Neural progenitor cell (in vitro differentiated cells): ENCODE measurements at regions not wholly inside any gene's neighbourhood (a gene's known extent, or its start where the extent isn't known, plus 50 kb on each side); places are given as distances from the start of the nearest gene placed in this dataset.

Source experiments
- DNase-seq: peaks from one replicate; pipeline ENCODE4 v3.0.0-alpha.2; 2016; ENCODE audit warnings: low spot score
- H2AFZ ChIP-seq: fragments of 200-600 bp; sonication (generic); replicated peaks from 2 replicates; pipeline ENCODE4 v1.6.1; 2016; ENCODE audit warnings: antibody characterized with exemption
- H3F3A ChIP-seq: fragments of 200-600 bp; sonication (generic); 2 replicates; pipeline ENCODE4 v1.6.1; 2016; ENCODE audit warnings: antibody characterized with exemption, low read depth
- H3K27ac ChIP-seq: fragments of 200-600 bp; sonication (generic); 2 replicates; pipeline ENCODE4 v1.5.1; 2016; ENCODE audit warnings: mild to moderate bottlenecking
- H3K27me3 ChIP-seq: fragments of 200-600 bp; sonication (generic); 2 replicates; pipeline ENCODE4 v1.6.1; 2016; ENCODE audit warnings: mild to moderate bottlenecking, moderate library complexity
- H3K36me3 ChIP-seq: fragments of 200-600 bp; sonication (generic); 2 replicates; pipeline ENCODE4 v1.5.1; 2016
- H3K4me1 ChIP-seq: fragments of 200-600 bp; sonication (generic); 2 replicates; pipeline ENCODE4 v1.6.1; 2016; ENCODE audit warnings: mixed run types
- H3K4me2 ChIP-seq: fragments of 200-600 bp; sonication (generic); 2 replicates; pipeline ENCODE4 v1.6.1; 2016
- H3K4me3 ChIP-seq: fragments of 200-600 bp; sonication (generic); 2 replicates; pipeline ENCODE4 v1.5.1; 2016
- H3K79me2 ChIP-seq: fragments of 200-600 bp; sonication (generic); 2 replicates; pipeline ENCODE4 v1.6.1; 2016; ENCODE audit warnings: low read depth
- H3K9ac ChIP-seq: fragments of 200-600 bp; sonication (generic); 2 replicates; pipeline ENCODE4 v1.6.1; 2016
- H3K9me3 ChIP-seq: fragments of 200-600 bp; sonication (generic); 2 replicates; pipeline ENCODE4 v1.5.1; 2016; ENCODE audit warnings: low read depth
- H4K20me1 ChIP-seq: fragments of 200-600 bp; sonication (generic); 2 replicates; pipeline ENCODE4 v1.6.1; 2016; ENCODE audit warnings: low read depth
- H3K27ac Mint-ChIP-seq: 3 replicates; pipeline ENCODE4 v1.8.0; 2021; ENCODE audit warnings: mixed read lengths
- H3K27me3 Mint-ChIP-seq: 2 replicates; pipeline ENCODE4 v1.8.0; 2022; ENCODE audit warnings: low read depth, mild to moderate bottlenecking, inconsistent platforms, moderate library complexity, mixed read lengths; ENCODE audit not compliant: insufficient read depth
- H3K36me3 Mint-ChIP-seq: 3 replicates; pipeline ENCODE4 v1.8.0; 2021; ENCODE audit warnings: mixed read lengths
- H3K4me1 Mint-ChIP-seq: 3 replicates; pipeline ENCODE4 v1.8.0; 2021; ENCODE audit warnings: mixed read lengths
- H3K4me3 Mint-ChIP-seq: 3 replicates; pipeline ENCODE4 v1.8.0; 2021; ENCODE audit warnings: mild to moderate bottlenecking, moderate library complexity, mixed read lengths
- H3K9me3 Mint-ChIP-seq: 3 replicates; pipeline ENCODE4 v1.8.0; 2020; ENCODE audit warnings: mixed read lengths
- EZH2 ChIP-seq: fragments of 200-600 bp; sonication (generic); IDR thresholded peaks from 2 replicates; pipeline ENCODE4 v1.6.1; 2017; ENCODE audit warnings: antibody characterized with exemption, mild to moderate bottlenecking, moderate library complexity
- EZH2phosphoT487 ChIP-seq: fragments of 200-600 bp; sonication (generic); IDR thresholded peaks from 2 replicates; pipeline ENCODE4 v1.6.1; 2017; ENCODE audit warnings: antibody characterized with exemption
- TF ChIP-seq, protein P1 (sequence below): fragments of 200-600 bp; sonication (generic); IDR thresholded peaks from 2 replicates; pipeline ENCODE4 v1.5.1; 2017; ENCODE audit warnings: antibody characterized with exemption, mild to moderate bottlenecking

DNA sequence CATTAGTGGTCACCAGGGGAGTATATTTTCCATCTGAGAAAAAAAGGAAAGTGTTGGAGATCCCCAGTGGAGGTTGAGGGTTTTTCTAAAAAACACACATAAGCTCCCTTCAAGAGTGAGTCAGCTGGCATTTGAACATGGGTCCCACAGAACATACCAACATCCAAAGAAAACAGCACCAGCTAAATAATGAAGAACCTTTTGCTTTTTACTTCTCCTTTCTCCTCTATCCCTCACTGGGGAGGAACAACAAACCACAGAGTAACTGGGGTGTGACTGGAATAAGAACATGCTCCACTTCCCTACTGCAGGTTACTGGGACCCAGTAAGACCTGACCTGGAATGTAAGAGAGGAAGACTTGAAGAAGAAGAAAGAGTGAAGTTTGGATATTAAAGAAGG, 56.5 kb upstream of the RAPH1 start:
- H3K27me3 Mint-ChIP-seq, result peaks cover under 1% of the 10 kb centered on the region
- no peaks in the 10 kb centered on the region for H3K9me3 ChIP-seq
- no peaks in the 10 kb centered on the region for H3K36me3 ChIP-seq
- no peak for TF ChIP-seq EZH2
- TF ChIP-seq, protein P1, sequence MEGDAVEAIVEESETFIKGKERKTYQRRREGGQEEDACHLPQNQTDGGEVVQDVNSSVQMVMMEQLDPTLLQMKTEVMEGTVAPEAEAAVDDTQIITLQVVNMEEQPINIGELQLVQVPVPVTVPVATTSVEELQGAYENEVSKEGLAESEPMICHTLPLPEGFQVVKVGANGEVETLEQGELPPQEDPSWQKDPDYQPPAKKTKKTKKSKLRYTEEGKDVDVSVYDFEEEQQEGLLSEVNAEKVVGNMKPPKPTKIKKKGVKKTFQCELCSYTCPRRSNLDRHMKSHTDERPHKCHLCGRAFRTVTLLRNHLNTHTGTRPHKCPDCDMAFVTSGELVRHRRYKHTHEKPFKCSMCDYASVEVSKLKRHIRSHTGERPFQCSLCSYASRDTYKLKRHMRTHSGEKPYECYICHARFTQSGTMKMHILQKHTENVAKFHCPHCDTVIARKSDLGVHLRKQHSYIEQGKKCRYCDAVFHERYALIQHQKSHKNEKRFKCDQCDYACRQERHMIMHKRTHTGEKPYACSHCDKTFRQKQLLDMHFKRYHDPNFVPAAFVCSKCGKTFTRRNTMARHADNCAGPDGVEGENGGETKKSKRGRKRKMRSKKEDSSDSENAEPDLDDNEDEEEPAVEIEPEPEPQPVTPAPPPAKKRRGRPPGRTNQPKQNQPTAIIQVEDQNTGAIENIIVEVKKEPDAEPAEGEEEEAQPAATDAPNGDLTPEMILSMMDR, result no peak
- no peak for TF ChIP-seq EZH2phosphoT487
- no peaks in the 10 kb centered on the region for H3K27me3 ChIP-seq
- no peak overlapping the region for H3K9ac ChIP-seq
- H4K20me1 ChIP-seq, result no peaks in the 10 kb centered on the region
- H2AFZ ChIP-seq, result no peak overlapping the region
- no peak for DNase-seq
- no peaks in the 10 kb centered on the region for H3F3A ChIP-seq
- peaks cover 3% of the 10 kb centered on the region for H3K4me1 Mint-ChIP-seq
- no peak overlapping the region for H3K27ac ChIP-seq
- no peak overlapping the region for H3K4me3 ChIP-seq
- no peaks in the 10 kb centered on the region for H3K79me2 ChIP-seq
- no peaks in the 10 kb centered on the region for H3K4me1 ChIP-seq
- H3K4me2 ChIP-seq, result no peak overlapping the region
- H3K4me3 Mint-ChIP-seq, result no peak overlapping the region
- no peaks in the 10 kb centered on the region for H3K9me3 Mint-ChIP-seq
- H3K27ac Mint-ChIP-seq, result no peak overlapping the region
- H3K36me3 Mint-ChIP-seq, result no peaks in the 10 kb centered on the region

DNA sequence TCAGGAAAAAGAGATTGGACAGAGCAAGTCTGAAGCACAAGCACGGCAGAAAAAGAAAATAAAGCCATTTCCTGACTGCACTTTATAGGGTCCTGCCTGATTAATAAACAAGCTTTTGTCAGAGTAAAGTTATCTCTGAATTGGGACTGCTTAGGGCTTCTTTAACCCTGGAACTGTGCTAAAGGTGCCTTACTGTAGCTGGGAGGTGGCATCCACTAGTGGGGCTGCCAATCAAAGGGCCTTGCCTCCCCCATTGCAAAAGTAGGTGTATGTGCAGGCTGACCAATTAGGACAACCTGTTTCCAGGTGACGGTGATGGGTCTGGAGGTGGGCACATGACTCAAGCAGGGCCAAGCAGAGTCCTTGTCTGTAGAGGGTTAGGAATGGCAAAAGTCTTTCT, 57.4 kb upstream of the RAPH1 start:
- no peaks in the 10 kb centered on the region for H3K4me1 ChIP-seq
- no peak overlapping the region for H3K4me3 ChIP-seq
- peaks cover 2% of the 10 kb centered on the region for H3K27me3 Mint-ChIP-seq
- no peak overlapping the region for H3K27ac ChIP-seq
- no peaks in the 10 kb centered on the region for H3K4me1 Mint-ChIP-seq
- H3K9me3 Mint-ChIP-seq, result no peaks in the 10 kb centered on the region
- TF ChIP-seq EZH2phosphoT487, result no peak
- no peak for TF ChIP-seq EZH2
- TF ChIP-seq, protein P1, result no peak
- H3K4me2 ChIP-seq, result no peak overlapping the region
- H3K9me3 ChIP-seq, result no peaks in the 10 kb centered on the region
- no peak overlapping the region for H3K9ac ChIP-seq
- no peak overlapping the region for H2AFZ ChIP-seq
- no peak for DNase-seq
- H3F3A ChIP-seq, result no peaks in the 10 kb centered on the region
- no peaks in the 10 kb centered on the region for H3K36me3 ChIP-seq
- no peak overlapping the region for H3K27ac Mint-ChIP-seq
- no peak overlapping the region for H3K4me3 Mint-ChIP-seq
- H3K27me3 ChIP-seq, result no peaks in the 10 kb centered on the region
- no peaks in the 10 kb centered on the region for H3K36me3 Mint-ChIP-seq
- no peaks in the 10 kb centered on the region for H4K20me1 ChIP-seq
- no peaks in the 10 kb centered on the region for H3K79me2 ChIP-seq

DNA sequence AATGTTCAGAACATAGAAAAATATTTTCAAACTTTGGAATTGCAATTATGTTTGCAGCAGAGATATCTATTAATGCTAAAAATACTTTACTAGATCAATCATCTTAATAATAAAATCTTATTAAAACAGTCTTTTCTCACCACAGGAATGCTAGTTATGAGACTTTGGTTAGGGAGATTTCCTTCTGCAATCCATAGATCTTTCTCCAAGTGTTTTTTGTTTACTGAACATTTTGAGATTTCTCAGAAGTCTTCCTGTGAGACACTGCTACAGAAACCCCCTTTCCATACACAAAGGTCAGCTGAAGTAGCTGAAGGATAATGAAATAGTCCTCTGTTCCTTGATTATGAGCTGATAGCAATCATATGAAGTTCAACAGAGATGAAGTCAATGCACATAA, 59.4 kb upstream of the RAPH1 start:
- no peak overlapping the region for H3K4me3 ChIP-seq
- DNase-seq, result no peak
- no peak overlapping the region for H3K27ac ChIP-seq
- no peaks in the 10 kb centered on the region for H3K9me3 ChIP-seq
- H3K27me3 Mint-ChIP-seq, result peaks cover 2% of the 10 kb centered on the region
- no peak overlapping the region for H3K4me3 Mint-ChIP-seq
- no peaks in the 10 kb centered on the region for H3K36me3 ChIP-seq
- H3K4me1 Mint-ChIP-seq, result peaks cover 3% of the 10 kb centered on the region
- H2AFZ ChIP-seq, result no peak overlapping the region
- H3K79me2 ChIP-seq, result no peaks in the 10 kb centered on the region
- H3K27ac Mint-ChIP-seq, result no peak overlapping the region
- no peaks in the 10 kb centered on the region for H3K36me3 Mint-ChIP-seq
- TF ChIP-seq EZH2phosphoT487, result no peak
- TF ChIP-seq, protein P1, result no peak
- TF ChIP-seq EZH2, result no peak
- H3K4me2 ChIP-seq, result no peak overlapping the region
- no peaks in the 10 kb centered on the region for H3K9me3 Mint-ChIP-seq
- H4K20me1 ChIP-seq, result no peaks in the 10 kb centered on the region
- no peaks in the 10 kb centered on the region for H3K4me1 ChIP-seq
- H3K27me3 ChIP-seq, result no peaks in the 10 kb centered on the region
- no peak overlapping the region for H3K9ac ChIP-seq
- no peaks in the 10 kb centered on the region for H3F3A ChIP-seq

DNA sequence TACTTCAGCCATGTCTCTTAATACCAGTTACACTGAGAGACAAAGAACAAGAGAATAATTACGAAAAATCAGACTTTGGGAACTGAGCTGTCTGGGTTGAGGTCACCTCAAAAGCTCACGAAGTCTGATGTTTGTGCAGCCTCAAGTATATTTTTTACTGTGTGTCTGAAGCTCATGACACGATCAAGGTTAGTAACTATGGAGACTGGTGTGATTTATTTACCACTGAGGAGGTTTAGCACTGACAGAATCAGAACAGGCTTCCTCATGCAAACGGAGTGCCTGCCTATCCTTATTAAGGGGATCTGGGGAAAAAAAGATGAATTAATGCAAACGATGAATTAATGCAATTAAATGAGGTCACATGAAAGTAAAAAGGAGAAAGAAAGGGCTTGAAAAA, 61.1 kb upstream of the RAPH1 start:
- no peak for DNase-seq
- Histone ChIP-seq H2AFZ (no peak overlapping the region), H3K4me3 (no peak overlapping the region), H3K36me3 (no peaks in the 10 kb centered on the region), H3K27ac (no peak overlapping the region), H3K9ac (no peak overlapping the region), H3K9me3 (no peaks in the 10 kb centered on the region), H3K27me3 (no peaks in the 10 kb centered on the region), H4K20me1 (no peaks in the 10 kb centered on the region), H3F3A (no peaks in the 10 kb centered on the region), H3K4me2 (no peak overlapping the region), H3K79me2 (no peaks in the 10 kb centered on the region), H3K4me1 (peaks cover 5% of the 10 kb centered on the region)
- TF ChIP-seq, protein P1, result no peak
- TF ChIP-seq EZH2phosphoT487, result no peak
- TF ChIP-seq EZH2, result no peak
- Mint-ChIP-seq H3K27ac (peak overlapping the region; percentile 46), H3K4me3 (no peak overlapping the region), H3K27me3 (peaks cover 2% of the 10 kb centered on the region), H3K4me1 (peaks cover 9% of the 10 kb centered on the region), H3K9me3 (no peaks in the 10 kb centered on the region), H3K36me3 (no peaks in the 10 kb centered on the region)
